ENCODE measurements at regions not wholly inside any gene's neighbourhood (a gene's known extent, or its start where the extent isn't known, plus 50 kb on each side); places are given as distances from the start of the nearest gene placed in this dataset.

- TF ChIP-seq POLR2AphosphoS5 (IDR thresholded peaks at IDR 0.05; ENCODE audit: low read depth, low read length) (no peak), POLR2A (IDR thresholded peaks at IDR 0.05; ENCODE audit: low read depth, low read length) (no peak), TAF1 (IDR thresholded peaks at IDR 0.05; ENCODE audit: borderline replicate concordance, low read depth, low read length) (no peak)
Observed at GRCh38 chr12:92226961-92227360, 81.3 kb upstream of the BTG1 start.
